Panc1 (cell line): ENCODE measurements at regions not wholly inside any gene's neighbourhood (a gene's known extent, or its start where the extent isn't known, plus 50 kb on each side); places are given as distances from the start of the nearest gene placed in this dataset.

Experiments
- ATAC-seq: fragments of 200-7000 bp; cut with Tn5 transposase; 2 replicates; pipeline ENCODE4 v1.9.1; 2020; ENCODE audit warnings: mild to moderate bottlenecking, moderate library complexity
- BruUV-seq: library from RNA; stranded (reverse); fragments of 400-500 nt; replicated peaks from 2 replicates; lab custom pipeline; 2021; lab: Mats Ljungman, UMichigan
- CTCF ChIA-PET: fragments of 300-600 bp; sonication (Branson Sonifier 250); formaldehyde crosslinking; loops from one replicate; lab custom pipeline; 2022; ENCODE audit warnings: antibody characterized with exemption; lab: Charles Lee
- POLR2A ChIA-PET: fragments of 300-600 bp; sonication (Branson Sonifier 250); formaldehyde crosslinking; loops from one replicate; lab custom pipeline; 2022; ENCODE audit warnings: antibody characterized with exemption; lab: Charles Lee
- DNase-seq: peaks from one replicate; pipeline ENCODE4 v3.0.0-alpha.2; 2010; ENCODE audit warnings: low read depth, low spot score
- H3K27ac ChIP-seq: 2 replicates; pipeline ENCODE4 v1.5.1; 2011; ENCODE audit warnings: mild to moderate bottlenecking, low read length, inconsistent platforms
- H3K27me3 ChIP-seq: fragments of 200-500 bp; sonication (Bioruptor generic); 2 replicates; pipeline ENCODE4 v1.6.0; 2014; ENCODE audit warnings: low read length, inconsistent platforms; ENCODE audit not compliant: control insufficient read depth, insufficient read depth
- H3K36me3 ChIP-seq: fragments of 200-500 bp; sonication (Bioruptor generic); 2 replicates; pipeline ENCODE4 v1.5.1; 2014; ENCODE audit warnings: inconsistent platforms, mild to moderate bottlenecking, low read length, moderate library complexity; ENCODE audit not compliant: control insufficient read depth, insufficient read depth
- H3K4me1 ChIP-seq: 2 replicates; pipeline ENCODE4 v1.5.1; 2011; ENCODE audit warnings: inconsistent platforms, mild to moderate bottlenecking, low read length, moderate library complexity; ENCODE audit not compliant: control insufficient read depth, insufficient read depth
- H3K4me3 ChIP-seq, 2 experiments: 2 replicates each; pipeline ENCODE4 v1.5.1; 2011 to 2012; ENCODE audit warnings: low read depth in 2 of 2, low read length in 2 of 2, mild to moderate bottlenecking in 2 of 2, inconsistent platforms in 1 of 2, moderate library complexity in 1 of 2
- H3K9me3 ChIP-seq: fragments of 200-500 bp; sonication (Bioruptor generic); 2 replicates; pipeline ENCODE4 v1.5.1; 2014; ENCODE audit warnings: low read depth, mild to moderate bottlenecking, inconsistent platforms, low read length, moderate library complexity; ENCODE audit not compliant: control insufficient read depth, insufficient read depth
- CTCF ChIP-seq: fragments of 450-650 bp; IDR thresholded peaks from 2 replicates; pipeline ENCODE4 v1.5.1; 2017; ENCODE audit warnings: mild to moderate bottlenecking
- POLR2AphosphoS5 ChIP-seq: IDR thresholded peaks from 2 replicates; pipeline ENCODE4 v1.6.1; 2012; ENCODE audit warnings: mild to moderate bottlenecking, low read depth, low read length, moderate library complexity
- SIN3A ChIP-seq: IDR thresholded peaks from 2 replicates; pipeline ENCODE4 v1.6.1; 2012; ENCODE audit warnings: low read depth, mild to moderate bottlenecking, low read length, moderate library complexity, borderline replicate concordance; ENCODE audit not compliant: insufficient read depth
- TCF7L2 ChIP-seq: IDR thresholded peaks from 2 replicates; pipeline ENCODE4 v1.6.1; 2011; ENCODE audit warnings: mild to moderate bottlenecking, low read depth, low read length, inconsistent platforms
- in situ Hi-C: cut with HindIII; loops from 2 replicates; pipeline ENCODE4 v1.10.0; 2016; ENCODE audit warnings: low sequenced_read_pairs, low pct_unique_long_range_greater_than_20kb
- intact Hi-C: fragments of 100-400 bp; cut with micrococcal nuclease; formaldehyde crosslinking; loops from one replicate; pipeline ENCODE4 v1.10.0; 2022; ENCODE audit not compliant: unreplicated experiment
- TF ChIP-seq, protein P1 (sequence below), 2 experiments: IDR thresholded peaks; 2 replicates each; pipeline ENCODE4 v1.6.1; 2011 to 2012; ENCODE audit warnings: low read depth in 2 of 2, control low read depth in 1 of 2, low read length in 1 of 2, mild to moderate bottlenecking in 1 of 2, moderate library complexity in 1 of 2; ENCODE audit not compliant: insufficient read depth in 1 of 2

GRCh38 chr17:14793237-14793636 is 471.9 kb downstream of the PMP22 start:
- POLR2A ChIA-PET = no interaction called here
- no TSS peak for BruUV-seq
- DNase-seq (no peak), ATAC-seq (no peak)
- Histone ChIP-seq H3K36me3 (no peaks in the 10 kb centered on the region), H3K27me3 (no peaks in the 10 kb centered on the region), H3K4me1 (no peaks in the 10 kb centered on the region), H3K4me3 (no peak overlapping the region), H3K9me3 (no peaks in the 10 kb centered on the region), H3K27ac (no peak overlapping the region)
- CTCF ChIA-PET = no interaction called here
- TF ChIP-seq, protein P1, sequence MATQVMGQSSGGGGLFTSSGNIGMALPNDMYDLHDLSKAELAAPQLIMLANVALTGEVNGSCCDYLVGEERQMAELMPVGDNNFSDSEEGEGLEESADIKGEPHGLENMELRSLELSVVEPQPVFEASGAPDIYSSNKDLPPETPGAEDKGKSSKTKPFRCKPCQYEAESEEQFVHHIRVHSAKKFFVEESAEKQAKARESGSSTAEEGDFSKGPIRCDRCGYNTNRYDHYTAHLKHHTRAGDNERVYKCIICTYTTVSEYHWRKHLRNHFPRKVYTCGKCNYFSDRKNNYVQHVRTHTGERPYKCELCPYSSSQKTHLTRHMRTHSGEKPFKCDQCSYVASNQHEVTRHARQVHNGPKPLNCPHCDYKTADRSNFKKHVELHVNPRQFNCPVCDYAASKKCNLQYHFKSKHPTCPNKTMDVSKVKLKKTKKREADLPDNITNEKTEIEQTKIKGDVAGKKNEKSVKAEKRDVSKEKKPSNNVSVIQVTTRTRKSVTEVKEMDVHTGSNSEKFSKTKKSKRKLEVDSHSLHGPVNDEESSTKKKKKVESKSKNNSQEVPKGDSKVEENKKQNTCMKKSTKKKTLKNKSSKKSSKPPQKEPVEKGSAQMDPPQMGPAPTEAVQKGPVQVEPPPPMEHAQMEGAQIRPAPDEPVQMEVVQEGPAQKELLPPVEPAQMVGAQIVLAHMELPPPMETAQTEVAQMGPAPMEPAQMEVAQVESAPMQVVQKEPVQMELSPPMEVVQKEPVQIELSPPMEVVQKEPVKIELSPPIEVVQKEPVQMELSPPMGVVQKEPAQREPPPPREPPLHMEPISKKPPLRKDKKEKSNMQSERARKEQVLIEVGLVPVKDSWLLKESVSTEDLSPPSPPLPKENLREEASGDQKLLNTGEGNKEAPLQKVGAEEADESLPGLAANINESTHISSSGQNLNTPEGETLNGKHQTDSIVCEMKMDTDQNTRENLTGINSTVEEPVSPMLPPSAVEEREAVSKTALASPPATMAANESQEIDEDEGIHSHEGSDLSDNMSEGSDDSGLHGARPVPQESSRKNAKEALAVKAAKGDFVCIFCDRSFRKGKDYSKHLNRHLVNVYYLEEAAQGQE (IDR thresholded peaks at IDR 0.05; ENCODE audit: insufficient read depth in 1 of 2, low read depth in 2 of 2, low read length in 1 of 2) = no peak
- TF ChIP-seq SIN3A = no peak
- no peak for TF ChIP-seq POLR2AphosphoS5
- no peak for TF ChIP-seq CTCF
- no peak for TF ChIP-seq TCF7L2
- intact Hi-C loops (no loop called here), in situ Hi-C loops (no loop called here)

- DNase-seq (no peak), ATAC-seq (no peak)
- no TSS peak for BruUV-seq
- intact Hi-C loops = no loop called here
- ChIA-PET CTCF (no interaction called here), POLR2A (no interaction called here)
- Histone ChIP-seq H3K4me3 (no peak overlapping the region), H3K27me3 (no peaks in the 10 kb centered on the region), H3K4me1 (no peaks in the 10 kb centered on the region), H3K27ac (no peak overlapping the region), H3K9me3 (no peaks in the 10 kb centered on the region), H3K36me3 (no peaks in the 10 kb centered on the region)
- in situ Hi-C loops = no loop called here
- TF ChIP-seq CTCF (no peak), SIN3A (no peak), POLR2AphosphoS5 (no peak), TCF7L2 (no peak)
- TF ChIP-seq, protein P1 (IDR thresholded peaks at IDR 0.05; ENCODE audit: insufficient read depth in 1 of 2, low read depth in 2 of 2, low read length in 1 of 2) = no peak
Measured at GRCh38 chr17:14792746-14793145, 472.4 kb downstream of the PMP22 start.
